Testis (tissue), 2 donors: ENCODE measurements at regions not wholly inside any gene's neighbourhood (a gene's known extent, or its start where the extent isn't known, plus 50 kb on each side); places are given as distances from the start of the nearest gene placed in this dataset.

Source experiments
- CTCF ChIP-seq, 3 experiments: fragments of 450-650 bp in 2 of 3; fragments of 200-600 bp in 1 of 3; sonication (generic) in 1 of 3; IDR thresholded peaks; one replicate each; pipeline ENCODE4 v1.5.1; 2016 to 2019; ENCODE audit warnings: antibody characterized with exemption in 3 of 3, mild to moderate bottlenecking in 2 of 3, moderate library complexity in 1 of 3
- POLR2A ChIP-seq: fragments of 450-650 bp; IDR thresholded peaks from one replicate; pipeline ENCODE4 v1.6.1; 2017; ENCODE audit warnings: antibody characterized with exemption, mild to moderate bottlenecking, moderate library complexity

GRCh38 chr6:156126535-156126934 is 650.6 kb upstream of the ARID1B start:
- TF ChIP-seq CTCF (IDR thresholded peaks at IDR 0.05) (no peak), POLR2A (no peak)
